Epithelial cell of proximal tubule (primary cell): ENCODE measurements at regions not wholly inside any gene's neighbourhood (a gene's known extent, or its start where the extent isn't known, plus 50 kb on each side); places are given as distances from the start of the nearest gene placed in this dataset.

Experiments used
- DNase-seq: peaks from one replicate; pipeline ENCODE4 v3.0.0-alpha.2; 2011; ENCODE audit warnings: low read depth
- H3K4me3 ChIP-seq: 2 replicates; pipeline ENCODE4 v1.5.1; 2011; ENCODE audit warnings: low read depth, mild to moderate bottlenecking, low read length
- CTCF ChIP-seq: conservative IDR thresholded peaks from 2 replicates; pipeline ENCODE4 v1.5.1; 2012; ENCODE audit warnings: low read depth, mild to moderate bottlenecking, low read length

DNA sequence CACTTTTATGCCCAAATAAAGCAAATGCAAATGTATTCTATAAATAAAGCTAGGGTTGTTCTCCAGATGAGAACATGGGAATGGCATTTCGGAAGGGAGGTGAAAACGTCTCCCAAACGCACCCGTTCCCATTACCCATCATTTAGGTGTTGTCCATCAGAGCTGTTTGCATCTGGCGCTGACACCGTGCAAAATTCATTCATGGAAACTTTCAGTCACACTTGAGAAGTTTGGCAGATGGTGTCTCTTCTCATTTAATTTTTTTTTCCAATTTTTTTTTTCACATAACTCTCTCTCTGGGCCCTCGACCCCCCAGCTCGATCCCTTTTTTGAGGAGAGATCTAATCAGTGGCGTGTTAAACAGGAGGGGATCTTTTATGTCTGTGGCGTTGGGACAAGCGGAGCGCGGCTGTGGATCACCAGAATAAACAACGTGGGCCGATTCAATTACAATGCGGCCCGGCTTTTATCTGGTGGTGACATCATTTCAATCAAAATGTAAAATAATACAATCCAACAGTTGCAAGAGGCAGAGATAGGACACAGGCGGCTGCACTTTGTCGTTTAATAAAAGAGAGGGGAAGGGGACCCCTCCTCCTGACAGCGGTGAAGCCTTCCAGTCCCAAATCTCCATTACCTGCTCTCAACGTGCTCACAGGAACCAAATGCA lies 246.1 kb upstream of the IRX4 start:
- no peak for TF ChIP-seq CTCF
- H3K4me3 ChIP-seq: no peak overlapping the region
- no peak for DNase-seq

- H3K4me3 ChIP-seq: no peak overlapping the region
- no peak for TF ChIP-seq CTCF
Observed at GRCh38 chr5:2126512-2126911, 243.8 kb upstream of the IRX4 start.

DNA sequence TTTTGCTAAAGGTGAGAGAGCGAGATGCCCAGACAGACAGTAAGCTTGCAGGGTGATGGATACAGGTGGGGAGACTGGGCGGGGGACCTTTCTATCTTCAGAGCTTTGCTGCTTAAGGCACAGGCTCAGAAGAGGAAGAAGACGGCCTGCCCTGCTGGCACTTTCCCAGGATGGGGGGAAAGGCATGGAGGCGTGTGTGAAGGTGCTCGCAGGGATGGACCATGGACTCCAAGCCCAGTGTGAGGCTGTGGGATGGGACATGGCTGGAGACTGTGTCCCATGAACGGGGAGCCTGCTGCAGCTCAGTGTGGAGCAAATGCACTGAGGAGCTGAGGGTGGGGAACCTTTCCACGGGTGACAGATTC lies 243.2 kb upstream of the IRX4 start:
- TF ChIP-seq CTCF: no peak
- no peak for DNase-seq
- H3K4me3 ChIP-seq: no peak overlapping the region

More at GRCh38 chr5:2126512-2126911, 243.8 kb upstream of the IRX4 start:
- no peak for DNase-seq

DNA sequence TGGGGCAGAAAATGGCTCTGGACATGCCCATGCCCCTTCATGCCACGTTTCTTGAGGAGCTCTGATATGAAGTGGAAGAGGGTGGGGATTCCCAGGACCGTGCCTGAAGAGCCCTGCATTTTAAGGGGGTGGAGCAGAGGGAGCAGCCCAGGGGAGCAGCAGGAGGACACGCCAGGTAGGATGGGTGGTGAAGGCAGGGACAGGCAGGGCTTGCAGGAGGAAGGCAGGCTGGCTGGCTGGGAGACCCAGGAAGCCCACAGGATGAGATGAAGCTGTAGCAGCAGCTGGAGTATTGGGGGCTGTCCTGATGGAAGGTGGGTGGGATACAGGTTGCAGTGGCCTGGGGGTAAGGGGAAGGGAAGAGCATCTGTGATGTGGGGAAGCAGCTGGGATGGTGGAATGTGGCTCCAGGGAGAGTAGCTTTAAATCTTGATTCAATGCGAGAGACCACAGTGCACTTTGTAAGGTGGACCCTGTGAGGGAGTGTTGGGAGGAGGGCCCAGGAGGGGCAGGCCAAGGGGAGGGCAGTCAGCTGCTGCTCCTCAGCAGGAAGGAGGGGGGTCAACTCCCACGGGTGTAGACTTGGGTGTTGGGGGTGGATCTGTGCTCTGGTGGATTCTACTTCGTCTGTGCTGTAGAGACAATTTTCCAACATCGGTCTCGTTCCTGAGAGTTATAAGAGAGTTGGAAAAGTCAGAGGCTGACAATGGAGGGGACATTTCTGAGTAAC lies 242.6 kb upstream of the IRX4 start:
- no peak for DNase-seq
- no peak overlapping the region for H3K4me3 ChIP-seq
- TF ChIP-seq CTCF: no peak

GRCh38 chr5:2124434-2125170 lies 241.9 kb upstream of the IRX4 start:
- TF ChIP-seq CTCF: no peak
- DNase-seq: no peak
- H3K4me3 ChIP-seq: no peak overlapping the region

GRCh38 chr5:2123874-2124273 lies 241.1 kb upstream of the IRX4 start:
- no peak for TF ChIP-seq CTCF
- no peak overlapping the region for H3K4me3 ChIP-seq
- no peak for DNase-seq
